Ovary (tissue), 3 donors: ENCODE measurements at regions not wholly inside any gene's neighbourhood (a gene's known extent, or its start where the extent isn't known, plus 50 kb on each side); places are given as distances from the start of the nearest gene placed in this dataset.
"Not testable (repeated sequence)": the region's sequence is repeated elsewhere in the genome, so short reads cannot be mapped to it uniquely, and the experiment has no call there.

Experiments
- CTCF ChIP-seq, 3 donors: fragments of 450-650 bp in 2 of 3; fragments of 200-600 bp in 1 of 3; IDR thresholded peaks; one replicate each; pipeline versions ENCODE4 v1.5.1 to v1.8.0; 2016 to 2022; ENCODE audit warnings: antibody characterized with exemption in 3 of 3, mild to moderate bottlenecking in 1 of 3
- EP300 ChIP-seq: sonication (generic); formaldehyde crosslinking; IDR thresholded peaks from one replicate; pipeline ENCODE4 v1.6.1; 2017; ENCODE audit warnings: antibody characterized with exemption
- POLR2A ChIP-seq: fragments of 450-650 bp; IDR thresholded peaks from one replicate; pipeline ENCODE4 v1.6.1; 2017; ENCODE audit warnings: antibody characterized with exemption, mild to moderate bottlenecking, moderate library complexity
- donor health status: DM: no; HTN: no; CAD: no.

DNA sequence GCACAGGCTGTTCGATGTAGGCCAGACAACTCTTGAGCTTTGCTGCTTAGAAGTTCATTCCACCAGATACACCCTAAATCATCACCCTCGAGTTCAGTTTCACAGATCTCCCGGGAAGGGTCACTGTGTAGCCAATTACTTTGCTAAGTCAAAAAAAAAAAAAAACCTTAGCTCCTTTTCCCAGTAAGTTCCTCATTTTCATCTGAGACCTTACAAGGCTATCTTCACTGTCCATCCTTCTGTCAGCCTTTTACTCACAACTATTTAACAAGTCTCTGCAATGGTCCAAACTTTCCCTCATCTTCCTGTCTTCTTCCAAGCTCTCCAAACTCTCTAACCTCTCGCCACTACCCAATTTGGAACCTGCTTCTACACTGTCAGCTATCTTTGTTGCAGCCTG lies 615.9 kb upstream of the DEFB115 start:
- TF ChIP-seq CTCF (IDR thresholded peaks at IDR 0.05); POLR2A; EP300: not testable (repeated sequence)
